H9 (cell line): ENCODE measurements at regions not wholly inside any gene's neighbourhood (a gene's known extent, or its start where the extent isn't known, plus 50 kb on each side); places are given as distances from the start of the nearest gene placed in this dataset.
A peak's percentile ranks its signal among the peaks of the same experiment; 100 is the strongest.

Experiments used
- DNase-seq: peaks from one replicate; pipeline ENCODE4 v3.0.0-alpha.2; 2017
- H2AFZ ChIP-seq: one replicate; pipeline ENCODE4 v1.6.1; 2013; ENCODE audit warnings: mild to moderate bottlenecking, low read length, control low read depth, moderate library complexity
- H2AK5ac ChIP-seq: 2 replicates; pipeline ENCODE4 v1.6.1; 2013; ENCODE audit warnings: low read length, control low read depth, mixed read lengths; ENCODE audit not compliant: insufficient read length
- H2BK120ac ChIP-seq: one replicate; pipeline ENCODE4 v1.6.1; 2013; ENCODE audit warnings: low read depth, mild to moderate bottlenecking, low read length, control low read depth, inconsistent platforms; ENCODE audit not compliant: poor library complexity, severe bottlenecking
- H2BK12ac ChIP-seq: 2 replicates; pipeline ENCODE4 v1.6.1; 2013; ENCODE audit warnings: low read length, control low read depth, mixed read lengths, low read depth; ENCODE audit not compliant: insufficient read length
- H2BK15ac ChIP-seq: 2 replicates; pipeline ENCODE4 v1.6.1; 2013; ENCODE audit warnings: low read depth, low read length, control low read depth
- H2BK20ac ChIP-seq: one replicate; pipeline ENCODE4 v1.6.1; 2013; ENCODE audit warnings: low read depth, mild to moderate bottlenecking, low read length, control low read depth, inconsistent platforms; ENCODE audit not compliant: poor library complexity, severe bottlenecking
- H2BK5ac ChIP-seq: 2 replicates; pipeline ENCODE4 v1.6.1; 2013; ENCODE audit warnings: low read length, control low read depth, mixed read lengths; ENCODE audit not compliant: insufficient read length
- H3K14ac ChIP-seq: 2 replicates; pipeline ENCODE4 v1.6.1; 2013; ENCODE audit warnings: low read length, control low read depth; ENCODE audit not compliant: insufficient read depth
- H3K18ac ChIP-seq: 2 replicates; pipeline ENCODE4 v1.6.1; 2013; ENCODE audit warnings: low read depth, mild to moderate bottlenecking, mixed read lengths, low read length, control low read depth; ENCODE audit not compliant: insufficient read length
- H3K23ac ChIP-seq: 2 replicates; pipeline ENCODE4 v1.6.1; 2013; ENCODE audit warnings: low read length, control low read depth, mixed read lengths, low read depth; ENCODE audit not compliant: insufficient read length
- H3K23me2 ChIP-seq: 2 replicates; pipeline ENCODE4 v1.6.1; 2013; ENCODE audit warnings: low read depth, mild to moderate bottlenecking, mixed read lengths, low read length, control low read depth; ENCODE audit not compliant: insufficient read length, poor library complexity, severe bottlenecking
- H3K27ac ChIP-seq: 2 replicates; pipeline ENCODE4 v1.5.1; 2013; ENCODE audit warnings: low read length, control low read depth, mixed read lengths, low read depth; ENCODE audit not compliant: insufficient read length
- H3K27me3 ChIP-seq: 2 replicates; pipeline ENCODE4 v1.6.1; 2013; ENCODE audit warnings: low read length, control low read depth, inconsistent platforms; ENCODE audit not compliant: insufficient read depth
- H3K4ac ChIP-seq: 2 replicates; pipeline ENCODE4 v1.6.1; 2013; ENCODE audit warnings: low read depth, mild to moderate bottlenecking, control low read depth, inconsistent platforms, low read length, moderate library complexity
- H3K4me1 ChIP-seq: 2 replicates; pipeline ENCODE4 v1.6.1; 2013; ENCODE audit warnings: low read length, control low read depth, inconsistent platforms; ENCODE audit not compliant: insufficient read depth
- H3K4me2 ChIP-seq: 2 replicates; pipeline ENCODE4 v1.6.1; 2013; ENCODE audit warnings: low read length, control low read depth, mixed read lengths; ENCODE audit not compliant: insufficient read length, insufficient read depth
- H3K56ac ChIP-seq: 2 replicates; pipeline ENCODE4 v1.6.1; 2013; ENCODE audit warnings: low read depth, mild to moderate bottlenecking, mixed read lengths, low read length, control low read depth; ENCODE audit not compliant: insufficient read length
- H3K79me1 ChIP-seq: 2 replicates; pipeline ENCODE4 v1.6.1; 2013; ENCODE audit warnings: low read depth, mild to moderate bottlenecking, moderate library complexity, low read length, control low read depth, inconsistent platforms; ENCODE audit not compliant: insufficient read depth, poor library complexity, severe bottlenecking
- H3K79me2 ChIP-seq: 2 replicates; pipeline ENCODE4 v1.6.1; 2013; ENCODE audit warnings: low read length, control low read depth, inconsistent platforms; ENCODE audit not compliant: insufficient read depth
- H3K9ac ChIP-seq: 2 replicates; pipeline ENCODE4 v1.6.1; 2013; ENCODE audit warnings: low read length, control low read depth, mixed read lengths; ENCODE audit not compliant: insufficient read length; ENCODE audit errors: extremely low read depth
- H3K9me3 ChIP-seq: one replicate; pipeline ENCODE4 v1.6.1; 2013; ENCODE audit warnings: low read depth, low read length, inconsistent platforms; ENCODE audit not compliant: control insufficient read depth
- H3T11ph ChIP-seq: one replicate; pipeline ENCODE4 v1.6.1; 2013; ENCODE audit warnings: mild to moderate bottlenecking, low read length, control low read depth, inconsistent platforms
- H4K20me1 ChIP-seq: one replicate; pipeline ENCODE4 v1.6.1; 2013; ENCODE audit not compliant: control insufficient read depth, insufficient read length, insufficient read depth
- H4K5ac ChIP-seq: 2 replicates; pipeline ENCODE4 v1.6.1; 2013; ENCODE audit warnings: low read depth, mild to moderate bottlenecking, mixed read lengths, low read length, control low read depth; ENCODE audit not compliant: insufficient read length
- H4K8ac ChIP-seq: replicated peaks from 2 replicates; pipeline ENCODE4 v1.6.1; 2013; ENCODE audit warnings: low read length, control low read depth, mixed read lengths, low read depth; ENCODE audit not compliant: insufficient read length
- H4K91ac ChIP-seq: 2 replicates; pipeline ENCODE4 v1.6.1; 2013; ENCODE audit warnings: low read depth, mild to moderate bottlenecking, moderate library complexity, mixed read lengths, low read length, control low read depth; ENCODE audit not compliant: insufficient read length
- H3K27ac Mint-ChIP-seq, 3 experiments: 2 replicates in 2 of 3; 3 replicates in 1 of 3; pipeline ENCODE4 v1.8.0; 2020 to 2021; ENCODE audit warnings: mixed read lengths in 3 of 3, mild to moderate bottlenecking in 1 of 3, moderate library complexity in 1 of 3
- H3K27me3 Mint-ChIP-seq: 2 replicates; pipeline ENCODE4 v1.8.0; 2021; ENCODE audit warnings: low read depth, mild to moderate bottlenecking, moderate library complexity, mixed read lengths
- H3K36me3 Mint-ChIP-seq, 3 experiments: 2 replicates in 2 of 3; 3 replicates in 1 of 3; pipeline ENCODE4 v1.8.0; 2020 to 2021; ENCODE audit warnings: low read depth in 3 of 3, mixed read lengths in 3 of 3; ENCODE audit not compliant: insufficient read depth in 1 of 3
- H3K4me1 Mint-ChIP-seq, 2 experiments: 2 replicates each; pipeline ENCODE4 v1.8.0; 2020; ENCODE audit warnings: mixed read lengths in 2 of 2
- H3K4me3 Mint-ChIP-seq, 2 experiments: 2 replicates in 1 of 2; 3 replicates in 1 of 2; pipeline ENCODE4 v1.8.0; 2020 to 2021; ENCODE audit warnings: mild to moderate bottlenecking in 2 of 2, mixed read lengths in 2 of 2, moderate library complexity in 1 of 2
- H3K9me3 Mint-ChIP-seq, 2 experiments: 2 replicates in 1 of 2; 3 replicates in 1 of 2; pipeline ENCODE4 v1.8.0; 2020; ENCODE audit warnings: mild to moderate bottlenecking in 2 of 2, mixed read lengths in 2 of 2, moderate library complexity in 1 of 2
- WGBS: extraction: QIAGEN DNeasy Blood & Tissue Kit; methylation state at CpG from one replicate; pipeline ENCODE4 v1.1.7; 2013; ENCODE audit warnings: missing lambda C conversion rate, low lambda C conversion rate, mixed read lengths; ENCODE audit not compliant: insufficient read length; ENCODE audit errors: extremely low coverage; 5-methylcytosine and 5-hydroxymethylcytosine counted together
- TF ChIP-seq, protein P1 (sequence below): fragments of 200-600 bp; sonication (generic); conservative IDR thresholded peaks from 3 replicates; pipeline ENCODE4 v1.8.0; 2021; ENCODE audit warnings: antibody characterized with exemption, mild to moderate bottlenecking

DNA sequence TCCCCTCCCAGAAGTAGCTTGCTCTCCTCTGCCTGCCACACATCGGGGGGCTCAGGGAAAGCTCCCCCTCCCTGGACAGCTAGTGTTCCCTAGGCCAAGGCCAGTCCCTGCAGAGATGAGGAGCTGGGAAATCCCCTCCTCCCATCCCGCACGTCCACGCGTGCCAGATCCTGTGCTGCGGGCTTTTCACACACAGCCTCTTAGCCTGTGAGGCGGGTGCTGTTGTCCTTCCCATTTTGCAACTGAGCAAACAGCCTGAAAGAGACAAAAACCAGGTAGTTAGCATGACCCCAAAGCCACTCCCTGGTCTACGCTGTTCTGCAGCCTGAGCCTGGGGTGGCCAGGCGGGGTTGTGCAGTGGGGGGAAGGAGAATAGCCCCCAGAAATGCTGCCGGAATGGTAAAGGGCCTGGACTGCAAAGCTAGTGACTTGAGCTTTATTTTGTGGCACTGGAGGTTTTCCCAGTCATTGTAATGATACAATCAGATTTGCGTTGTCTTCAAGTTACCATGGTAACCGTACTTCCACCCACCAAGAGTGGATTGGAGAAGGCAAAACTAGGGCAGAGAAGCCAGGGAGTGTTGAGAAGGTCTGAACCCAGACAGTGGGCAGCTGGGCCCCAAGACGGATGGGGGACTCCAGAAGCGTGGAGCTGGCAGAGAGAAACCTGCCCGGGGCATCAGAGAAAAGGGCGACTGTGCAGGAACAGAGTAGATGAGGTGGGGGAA lies 98.6 kb upstream of the KCTD7 start:
- Histone ChIP-seq H2AFZ (no peak overlapping the region), H4K20me1 (no peaks in the 10 kb centered on the region), H3K14ac (peak overlapping the region; percentile 49; the same call in 1 of the 2 replicates), H3K9ac (no peak overlapping the region), H3K23me2 (no peaks in the 10 kb centered on the region), H3K79me2 (no peaks in the 10 kb centered on the region), H3K56ac (no peak overlapping the region), H3K4me2 (no peak overlapping the region), H4K8ac (no peak overlapping the region), H2BK12ac (no peak overlapping the region), H3K18ac (peak overlapping the region; percentile 13), H4K91ac (no peak overlapping the region), H4K5ac (no peak overlapping the region), H3K23ac (no peak overlapping the region), H2BK120ac (no peak overlapping the region), H2AK5ac (no peak overlapping the region), H3K27ac (no peak overlapping the region), H3K4ac (no peak overlapping the region), H2BK20ac (no peak overlapping the region), H2BK5ac (no peak overlapping the region), H3K9me3 (no peaks in the 10 kb centered on the region), H3T11ph (no peak overlapping the region), H3K27me3 (no peaks in the 10 kb centered on the region), H3K4me1 (no peaks in the 10 kb centered on the region), H2BK15ac (no peak overlapping the region), H3K79me1 (no peaks in the 10 kb centered on the region)
- Mint-ChIP-seq H3K4me1 (no peaks in the 10 kb centered on the region), H3K36me3 (peaks cover 0 to 17% (median 0%) of the 10 kb centered on the region in 3 experiments; a peak in 3 of 7 replicates), H3K4me3 (no peak overlapping the region), H3K9me3 (no peaks in the 10 kb centered on the region), H3K27me3 (no peaks in the 10 kb centered on the region; the same call in 1 of the 2 replicates), H3K27ac (peak overlapping the region in 2 of 3 experiments; percentile 17 to 73; a peak in 3 of 7 replicates)
- TF ChIP-seq, protein P1, sequence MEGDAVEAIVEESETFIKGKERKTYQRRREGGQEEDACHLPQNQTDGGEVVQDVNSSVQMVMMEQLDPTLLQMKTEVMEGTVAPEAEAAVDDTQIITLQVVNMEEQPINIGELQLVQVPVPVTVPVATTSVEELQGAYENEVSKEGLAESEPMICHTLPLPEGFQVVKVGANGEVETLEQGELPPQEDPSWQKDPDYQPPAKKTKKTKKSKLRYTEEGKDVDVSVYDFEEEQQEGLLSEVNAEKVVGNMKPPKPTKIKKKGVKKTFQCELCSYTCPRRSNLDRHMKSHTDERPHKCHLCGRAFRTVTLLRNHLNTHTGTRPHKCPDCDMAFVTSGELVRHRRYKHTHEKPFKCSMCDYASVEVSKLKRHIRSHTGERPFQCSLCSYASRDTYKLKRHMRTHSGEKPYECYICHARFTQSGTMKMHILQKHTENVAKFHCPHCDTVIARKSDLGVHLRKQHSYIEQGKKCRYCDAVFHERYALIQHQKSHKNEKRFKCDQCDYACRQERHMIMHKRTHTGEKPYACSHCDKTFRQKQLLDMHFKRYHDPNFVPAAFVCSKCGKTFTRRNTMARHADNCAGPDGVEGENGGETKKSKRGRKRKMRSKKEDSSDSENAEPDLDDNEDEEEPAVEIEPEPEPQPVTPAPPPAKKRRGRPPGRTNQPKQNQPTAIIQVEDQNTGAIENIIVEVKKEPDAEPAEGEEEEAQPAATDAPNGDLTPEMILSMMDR: no peak
- WGBS: no CpG with 5 or more reads among the region's 16 CpGs
- no peak for DNase-seq
